Liver (tissue), 8 donors: ENCODE measurements at regions not wholly inside any gene's neighbourhood (a gene's known extent, or its start where the extent isn't known, plus 50 kb on each side); places are given as distances from the start of the nearest gene placed in this dataset.

Experiments used
- DNase-seq: peaks from one replicate; pipeline ENCODE4 v3.0.0-alpha.2; 2017; ENCODE audit warnings: low spot score
- H3K27ac ChIP-seq, 2 donors: one replicate each; pipeline ENCODE4 v1.7.0; 2013; ENCODE audit warnings: inconsistent platforms in 2 of 2, low read length in 2 of 2, control low read depth in 1 of 2, low read depth in 1 of 2, mild to moderate bottlenecking in 1 of 2
- H3K27me3 ChIP-seq, 4 donors: one replicate each; pipeline versions ENCODE4 v1.6.1 to v1.7.0; 2013; ENCODE audit warnings: low read length in 3 of 4, inconsistent platforms in 1 of 4, mild to moderate bottlenecking in 1 of 4, moderate library complexity in 1 of 4; ENCODE audit not compliant: control insufficient read depth in 4 of 4, insufficient read depth in 4 of 4
- H3K36me3 ChIP-seq, 4 donors: one replicate each; pipeline versions ENCODE4 v1.6.1 to v1.7.0; 2013; ENCODE audit warnings: low read length in 3 of 4, mild to moderate bottlenecking in 3 of 4, low read depth in 1 of 4, moderate library complexity in 1 of 4; ENCODE audit not compliant: control insufficient read depth in 4 of 4, insufficient read depth in 3 of 4
- H3K4me1 ChIP-seq, 4 donors: one replicate each; pipeline versions ENCODE4 v1.6.1 to v1.7.0; 2013; ENCODE audit warnings: low read length in 3 of 4, mild to moderate bottlenecking in 3 of 4, moderate library complexity in 1 of 4; ENCODE audit not compliant: control insufficient read depth in 4 of 4, insufficient read depth in 4 of 4
- H3K4me3 ChIP-seq, 3 donors: one replicate each; pipeline versions ENCODE4 v1.6.1 to v1.7.0; 2013; ENCODE audit warnings: low read length in 3 of 3, control low read depth in 1 of 3, low read depth in 1 of 3, mild to moderate bottlenecking in 1 of 3
- H3K9ac ChIP-seq, 2 donors: one replicate each; pipeline ENCODE4 v1.7.0; 2013; ENCODE audit warnings: low read length in 2 of 2, mild to moderate bottlenecking in 2 of 2, moderate library complexity in 2 of 2, control low read depth in 1 of 2, low read depth in 1 of 2
- H3K9me3 ChIP-seq, 4 donors: one replicate each; pipeline versions ENCODE4 v1.6.1 to v1.7.0; 2013; ENCODE audit warnings: low read length in 3 of 4; ENCODE audit not compliant: control insufficient read depth in 4 of 4
- ATF3 ChIP-seq: IDR thresholded peaks from 2 replicates; pipeline ENCODE4 v1.6.1; 2016; ENCODE audit warnings: antibody characterized with exemption
- CTCF ChIP-seq: fragments of 150-350 bp; IDR thresholded peaks from 2 replicates; pipeline ENCODE4 v1.5.1; 2017; ENCODE audit warnings: improper control_type of control experiment, low read depth, low read length; ENCODE audit not compliant: missing input control
- EGR1 ChIP-seq, 2 donors: IDR thresholded peaks; 2 replicates each; pipeline ENCODE4 v1.6.1; 2016 to 2018; ENCODE audit warnings: antibody characterized with exemption in 2 of 2, low read depth in 2 of 2
- FOXA1 ChIP-seq: IDR thresholded peaks from 2 replicates; pipeline ENCODE4 v1.6.1; 2016; ENCODE audit warnings: antibody characterized with exemption
- FOXA2 ChIP-seq: IDR thresholded peaks from 2 replicates; pipeline ENCODE4 v1.6.1; 2016; ENCODE audit warnings: antibody characterized with exemption
- GABPA ChIP-seq, 2 donors: IDR thresholded peaks in 1 of 2; conservative IDR thresholded peaks in 1 of 2; 2 replicates each; pipeline ENCODE4 v1.6.1; 2016; ENCODE audit warnings: antibody characterized with exemption in 2 of 2, mild to moderate bottlenecking in 1 of 2, moderate library complexity in 1 of 2
- HNF4G ChIP-seq: IDR thresholded peaks from 2 replicates; pipeline ENCODE4 v1.6.1; 2016; ENCODE audit warnings: antibody characterized with exemption
- JUND ChIP-seq, 2 donors: IDR thresholded peaks; 2 replicates each; pipeline ENCODE4 v1.6.1; 2016; ENCODE audit warnings: antibody characterized with exemption in 2 of 2
- NR2F2 ChIP-seq: IDR thresholded peaks from 2 replicates; pipeline ENCODE4 v1.6.1; 2016; ENCODE audit warnings: antibody characterized with exemption
- RAD21 ChIP-seq, 2 donors: IDR thresholded peaks; 2 replicates each; pipeline ENCODE4 v1.6.1; 2016; ENCODE audit warnings: antibody characterized with exemption in 2 of 2, mild to moderate bottlenecking in 2 of 2
- REST ChIP-seq: IDR thresholded peaks from 2 replicates; pipeline ENCODE4 v1.6.1; 2016; ENCODE audit warnings: antibody characterized with exemption, mild to moderate bottlenecking
- RXRA ChIP-seq, 2 donors: IDR thresholded peaks; 2 replicates each; pipeline ENCODE4 v1.6.1; 2017 to 2018; ENCODE audit warnings: antibody characterized with exemption in 2 of 2, mild to moderate bottlenecking in 1 of 2
- SP1 ChIP-seq: IDR thresholded peaks from 2 replicates; pipeline ENCODE4 v1.6.1; 2018; ENCODE audit warnings: antibody characterized with exemption, mild to moderate bottlenecking
- TAF1 ChIP-seq: conservative IDR thresholded peaks from 2 replicates; pipeline ENCODE4 v1.6.1; 2016; ENCODE audit warnings: antibody characterized with exemption, mild to moderate bottlenecking
- YY1 ChIP-seq: IDR thresholded peaks from 2 replicates; pipeline ENCODE4 v1.6.1; 2016; ENCODE audit warnings: antibody characterized with exemption, mild to moderate bottlenecking
- WGBS: extraction: QIAGEN DNeasy Blood & Tissue Kit; methylation state at CpG from one replicate; pipeline ENCODE4 v1.1.7; 2013; 5-methylcytosine and 5-hydroxymethylcytosine counted together
- TF ChIP-seq, protein P1 (sequence below): IDR thresholded peaks from 2 replicates; pipeline ENCODE4 v1.6.1; 2016; ENCODE audit warnings: antibody characterized with exemption
- TF ChIP-seq, protein P2 (sequence below): IDR thresholded peaks from 2 replicates; pipeline ENCODE4 v1.6.1; 2016; ENCODE audit warnings: antibody characterized with exemption
- donor health status: healthy.
- donor health status: healthy.
- donor health status: healthy.
- donor health status: healthy.
- donor health status: healthy.

- H3K27ac ChIP-seq, result no peak overlapping the region
- H3K9me3 ChIP-seq, result no peaks in the 10 kb centered on the region
- TF ChIP-seq CTCF (no peak), YY1 (no peak), FOXA2 (no peak), GABPA (IDR thresholded peaks at IDR 0.05 in 1 of 2, conservative IDR thresholded peaks at IDR 0.05 in 1 of 2) (no peak), NR2F2 (no peak), TAF1 (no peak), EGR1 (IDR thresholded peaks at IDR 0.05; ENCODE audit: low read depth in 2 of 2) (no peak), RXRA (IDR thresholded peaks at IDR 0.05) (no peak)
- TF ChIP-seq, protein P1, sequence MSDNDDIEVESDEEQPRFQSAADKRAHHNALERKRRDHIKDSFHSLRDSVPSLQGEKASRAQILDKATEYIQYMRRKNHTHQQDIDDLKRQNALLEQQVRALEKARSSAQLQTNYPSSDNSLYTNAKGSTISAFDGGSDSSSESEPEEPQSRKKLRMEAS, result no peak
- H3K4me1 ChIP-seq, result no peaks in the 10 kb centered on the region
- no peaks in the 10 kb centered on the region for H3K27me3 ChIP-seq
- H3K4me3 ChIP-seq, result no peak overlapping the region
- peak; percentile 33 for DNase-seq
- WGBS, result 86% methylated on average over 37 of the region's 37 CpGs
- H3K36me3 ChIP-seq, result no peaks in the 10 kb centered on the region
- no peak overlapping the region for H3K9ac ChIP-seq
These were observed 222.5 kb upstream of the RTL1 start for GRCh38 chr14:101125719-101126651.

DNA sequence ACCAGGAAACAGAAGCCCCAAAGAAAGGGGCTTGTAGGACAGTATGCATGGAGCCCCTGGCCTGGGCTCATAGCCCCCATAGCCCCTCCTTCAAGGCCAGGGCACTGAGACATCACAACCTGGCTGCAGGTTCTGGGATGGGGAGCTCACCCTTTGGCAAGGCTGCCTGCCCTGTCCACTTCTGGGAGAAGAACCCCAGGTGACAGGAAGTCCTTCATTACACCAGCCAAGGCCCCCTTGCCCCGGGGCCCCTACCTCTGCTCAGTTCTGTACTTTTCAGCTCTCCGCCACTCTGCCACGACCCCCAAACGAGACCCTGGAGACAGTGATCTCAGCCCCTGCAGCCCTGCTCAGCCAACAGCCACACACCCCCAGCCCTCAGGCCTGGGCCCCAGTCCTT lies 223.2 kb upstream of the RTL1 start:
- no peak overlapping the region for H3K27ac ChIP-seq
- peaks cover 0 to 3% (median 0%) of the 10 kb centered on the region in 4 donors for H3K27me3 ChIP-seq
- 82% methylated on average over 4 of the region's 4 CpGs for WGBS
- no peak overlapping the region for H3K9ac ChIP-seq
- no peaks in the 10 kb centered on the region for H3K36me3 ChIP-seq
- TF ChIP-seq JUND (IDR thresholded peaks at IDR 0.05) (no peak), NR2F2 (no peak), TAF1 (no peak), HNF4G (no peak), EGR1 (IDR thresholded peaks at IDR 0.05; ENCODE audit: low read depth in 2 of 2) (no peak), FOXA2 (no peak), REST (no peak), RXRA (IDR thresholded peaks at IDR 0.05) (no peak), SP1 (no peak), ATF3 (no peak), RAD21 (IDR thresholded peaks at IDR 0.05) (no peak), CTCF (no peak), FOXA1 (no peak), GABPA (IDR thresholded peaks at IDR 0.05 in 1 of 2, conservative IDR thresholded peaks at IDR 0.05 in 1 of 2) (no peak)
- TF ChIP-seq, protein P1, result no peak
- TF ChIP-seq, protein P2, sequence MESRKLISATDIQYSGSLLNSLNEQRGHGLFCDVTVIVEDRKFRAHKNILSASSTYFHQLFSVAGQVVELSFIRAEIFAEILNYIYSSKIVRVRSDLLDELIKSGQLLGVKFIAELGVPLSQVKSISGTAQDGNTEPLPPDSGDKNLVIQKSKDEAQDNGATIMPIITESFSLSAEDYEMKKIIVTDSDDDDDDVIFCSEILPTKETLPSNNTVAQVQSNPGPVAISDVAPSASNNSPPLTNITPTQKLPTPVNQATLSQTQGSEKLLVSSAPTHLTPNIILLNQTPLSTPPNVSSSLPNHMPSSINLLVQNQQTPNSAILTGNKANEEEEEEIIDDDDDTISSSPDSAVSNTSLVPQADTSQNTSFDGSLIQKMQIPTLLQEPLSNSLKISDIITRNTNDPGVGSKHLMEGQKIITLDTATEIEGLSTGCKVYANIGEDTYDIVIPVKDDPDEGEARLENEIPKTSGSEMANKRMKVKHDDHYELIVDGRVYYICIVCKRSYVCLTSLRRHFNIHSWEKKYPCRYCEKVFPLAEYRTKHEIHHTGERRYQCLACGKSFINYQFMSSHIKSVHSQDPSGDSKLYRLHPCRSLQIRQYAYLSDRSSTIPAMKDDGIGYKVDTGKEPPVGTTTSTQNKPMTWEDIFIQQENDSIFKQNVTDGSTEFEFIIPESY, result no peak
- H3K9me3 ChIP-seq, result no peaks in the 10 kb centered on the region
- H3K4me1 ChIP-seq, result no peaks in the 10 kb centered on the region
- DNase-seq, result peak; percentile 22
- H3K4me3 ChIP-seq, result no peak overlapping the region
